H9 (cell line): ENCODE measurements at regions not wholly inside any gene's neighbourhood (a gene's known extent, or its start where the extent isn't known, plus 50 kb on each side); places are given as distances from the start of the nearest gene placed in this dataset.
A peak's percentile ranks its signal among the peaks of the same experiment; 100 is the strongest.

Experiments used
- DNase-seq: peaks from one replicate; pipeline ENCODE4 v3.0.0-alpha.2; 2017
- H2AFZ ChIP-seq: one replicate; pipeline ENCODE4 v1.6.1; 2013; ENCODE audit warnings: mild to moderate bottlenecking, low read length, control low read depth, moderate library complexity
- H2AK5ac ChIP-seq: 2 replicates; pipeline ENCODE4 v1.6.1; 2013; ENCODE audit warnings: low read length, control low read depth, mixed read lengths; ENCODE audit not compliant: insufficient read length
- H2BK120ac ChIP-seq: one replicate; pipeline ENCODE4 v1.6.1; 2013; ENCODE audit warnings: low read depth, mild to moderate bottlenecking, low read length, control low read depth, inconsistent platforms; ENCODE audit not compliant: poor library complexity, severe bottlenecking
- H2BK12ac ChIP-seq: 2 replicates; pipeline ENCODE4 v1.6.1; 2013; ENCODE audit warnings: low read length, control low read depth, mixed read lengths, low read depth; ENCODE audit not compliant: insufficient read length
- H2BK15ac ChIP-seq: 2 replicates; pipeline ENCODE4 v1.6.1; 2013; ENCODE audit warnings: low read depth, low read length, control low read depth
- H2BK20ac ChIP-seq: one replicate; pipeline ENCODE4 v1.6.1; 2013; ENCODE audit warnings: low read depth, mild to moderate bottlenecking, low read length, control low read depth, inconsistent platforms; ENCODE audit not compliant: poor library complexity, severe bottlenecking
- H2BK5ac ChIP-seq: 2 replicates; pipeline ENCODE4 v1.6.1; 2013; ENCODE audit warnings: low read length, control low read depth, mixed read lengths; ENCODE audit not compliant: insufficient read length
- H3K14ac ChIP-seq: 2 replicates; pipeline ENCODE4 v1.6.1; 2013; ENCODE audit warnings: low read length, control low read depth; ENCODE audit not compliant: insufficient read depth
- H3K18ac ChIP-seq: 2 replicates; pipeline ENCODE4 v1.6.1; 2013; ENCODE audit warnings: low read depth, mild to moderate bottlenecking, mixed read lengths, low read length, control low read depth; ENCODE audit not compliant: insufficient read length
- H3K23ac ChIP-seq: 2 replicates; pipeline ENCODE4 v1.6.1; 2013; ENCODE audit warnings: low read length, control low read depth, mixed read lengths, low read depth; ENCODE audit not compliant: insufficient read length
- H3K23me2 ChIP-seq: 2 replicates; pipeline ENCODE4 v1.6.1; 2013; ENCODE audit warnings: low read depth, mild to moderate bottlenecking, mixed read lengths, low read length, control low read depth; ENCODE audit not compliant: insufficient read length, poor library complexity, severe bottlenecking
- H3K27ac ChIP-seq: 2 replicates; pipeline ENCODE4 v1.5.1; 2013; ENCODE audit warnings: low read length, control low read depth, mixed read lengths, low read depth; ENCODE audit not compliant: insufficient read length
- H3K27me3 ChIP-seq: 2 replicates; pipeline ENCODE4 v1.6.1; 2013; ENCODE audit warnings: low read length, control low read depth, inconsistent platforms; ENCODE audit not compliant: insufficient read depth
- H3K4ac ChIP-seq: 2 replicates; pipeline ENCODE4 v1.6.1; 2013; ENCODE audit warnings: low read depth, mild to moderate bottlenecking, control low read depth, inconsistent platforms, low read length, moderate library complexity
- H3K4me1 ChIP-seq: 2 replicates; pipeline ENCODE4 v1.6.1; 2013; ENCODE audit warnings: low read length, control low read depth, inconsistent platforms; ENCODE audit not compliant: insufficient read depth
- H3K4me2 ChIP-seq: 2 replicates; pipeline ENCODE4 v1.6.1; 2013; ENCODE audit warnings: low read length, control low read depth, mixed read lengths; ENCODE audit not compliant: insufficient read length, insufficient read depth
- H3K56ac ChIP-seq: 2 replicates; pipeline ENCODE4 v1.6.1; 2013; ENCODE audit warnings: low read depth, mild to moderate bottlenecking, mixed read lengths, low read length, control low read depth; ENCODE audit not compliant: insufficient read length
- H3K79me1 ChIP-seq: 2 replicates; pipeline ENCODE4 v1.6.1; 2013; ENCODE audit warnings: low read depth, mild to moderate bottlenecking, moderate library complexity, low read length, control low read depth, inconsistent platforms; ENCODE audit not compliant: insufficient read depth, poor library complexity, severe bottlenecking
- H3K79me2 ChIP-seq: 2 replicates; pipeline ENCODE4 v1.6.1; 2013; ENCODE audit warnings: low read length, control low read depth, inconsistent platforms; ENCODE audit not compliant: insufficient read depth
- H3K9ac ChIP-seq: 2 replicates; pipeline ENCODE4 v1.6.1; 2013; ENCODE audit warnings: low read length, control low read depth, mixed read lengths; ENCODE audit not compliant: insufficient read length; ENCODE audit errors: extremely low read depth
- H3K9me3 ChIP-seq: one replicate; pipeline ENCODE4 v1.6.1; 2013; ENCODE audit warnings: low read depth, low read length, inconsistent platforms; ENCODE audit not compliant: control insufficient read depth
- H3T11ph ChIP-seq: one replicate; pipeline ENCODE4 v1.6.1; 2013; ENCODE audit warnings: mild to moderate bottlenecking, low read length, control low read depth, inconsistent platforms
- H4K20me1 ChIP-seq: one replicate; pipeline ENCODE4 v1.6.1; 2013; ENCODE audit not compliant: control insufficient read depth, insufficient read length, insufficient read depth
- H4K5ac ChIP-seq: 2 replicates; pipeline ENCODE4 v1.6.1; 2013; ENCODE audit warnings: low read depth, mild to moderate bottlenecking, mixed read lengths, low read length, control low read depth; ENCODE audit not compliant: insufficient read length
- H4K8ac ChIP-seq: replicated peaks from 2 replicates; pipeline ENCODE4 v1.6.1; 2013; ENCODE audit warnings: low read length, control low read depth, mixed read lengths, low read depth; ENCODE audit not compliant: insufficient read length
- H4K91ac ChIP-seq: 2 replicates; pipeline ENCODE4 v1.6.1; 2013; ENCODE audit warnings: low read depth, mild to moderate bottlenecking, moderate library complexity, mixed read lengths, low read length, control low read depth; ENCODE audit not compliant: insufficient read length
- H3K27ac Mint-ChIP-seq, 3 experiments: 2 replicates in 2 of 3; 3 replicates in 1 of 3; pipeline ENCODE4 v1.8.0; 2020 to 2021; ENCODE audit warnings: mixed read lengths in 3 of 3, mild to moderate bottlenecking in 1 of 3, moderate library complexity in 1 of 3
- H3K27me3 Mint-ChIP-seq: 2 replicates; pipeline ENCODE4 v1.8.0; 2021; ENCODE audit warnings: low read depth, mild to moderate bottlenecking, moderate library complexity, mixed read lengths
- H3K36me3 Mint-ChIP-seq, 3 experiments: 2 replicates in 2 of 3; 3 replicates in 1 of 3; pipeline ENCODE4 v1.8.0; 2020 to 2021; ENCODE audit warnings: low read depth in 3 of 3, mixed read lengths in 3 of 3; ENCODE audit not compliant: insufficient read depth in 1 of 3
- H3K4me1 Mint-ChIP-seq, 2 experiments: 2 replicates each; pipeline ENCODE4 v1.8.0; 2020; ENCODE audit warnings: mixed read lengths in 2 of 2
- H3K4me3 Mint-ChIP-seq, 2 experiments: 2 replicates in 1 of 2; 3 replicates in 1 of 2; pipeline ENCODE4 v1.8.0; 2020 to 2021; ENCODE audit warnings: mild to moderate bottlenecking in 2 of 2, mixed read lengths in 2 of 2, moderate library complexity in 1 of 2
- H3K9me3 Mint-ChIP-seq, 2 experiments: 2 replicates in 1 of 2; 3 replicates in 1 of 2; pipeline ENCODE4 v1.8.0; 2020; ENCODE audit warnings: mild to moderate bottlenecking in 2 of 2, mixed read lengths in 2 of 2, moderate library complexity in 1 of 2
- WGBS: extraction: QIAGEN DNeasy Blood & Tissue Kit; methylation state at CpG from one replicate; pipeline ENCODE4 v1.1.7; 2013; ENCODE audit warnings: missing lambda C conversion rate, low lambda C conversion rate, mixed read lengths; ENCODE audit not compliant: insufficient read length; ENCODE audit errors: extremely low coverage; 5-methylcytosine and 5-hydroxymethylcytosine counted together
- TF ChIP-seq, protein P1 (sequence below): fragments of 200-600 bp; sonication (generic); conservative IDR thresholded peaks from 3 replicates; pipeline ENCODE4 v1.8.0; 2021; ENCODE audit warnings: antibody characterized with exemption, mild to moderate bottlenecking

DNA sequence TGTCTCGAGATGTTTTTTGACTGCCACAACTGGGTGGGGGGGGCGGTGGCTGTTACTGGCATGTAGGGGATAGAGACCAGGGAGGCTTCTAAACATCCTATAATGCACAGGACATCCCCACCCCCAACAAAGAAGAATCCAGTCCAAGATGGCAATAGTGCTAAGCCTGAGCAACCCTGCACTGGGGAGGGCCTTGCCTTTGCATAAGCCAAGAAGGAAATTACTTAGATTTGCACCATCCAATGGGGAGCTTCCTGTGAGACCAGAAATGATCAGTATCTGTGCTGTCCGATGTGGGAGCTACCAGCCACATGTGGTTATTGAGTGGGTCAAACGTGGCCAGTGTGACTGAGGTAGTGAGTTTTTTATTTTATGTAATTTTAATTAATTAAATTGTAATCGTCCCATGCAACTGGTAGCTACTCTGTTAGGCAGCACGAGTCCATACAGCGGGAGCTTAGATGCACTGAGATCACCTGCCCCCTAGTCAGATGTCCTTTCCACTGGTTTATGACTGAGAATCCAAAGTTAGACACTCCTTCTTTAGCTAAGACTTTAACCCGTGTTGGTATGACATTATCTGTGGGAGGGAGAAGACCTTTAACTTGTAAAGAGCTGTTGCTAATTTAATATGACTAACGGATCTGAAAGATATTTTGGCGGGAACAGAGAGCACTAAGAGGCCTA, 97.4 kb upstream of the NEDD9 start:
- H3K27ac ChIP-seq: no peak overlapping the region
- no peaks in the 10 kb centered on the region for H4K20me1 ChIP-seq
- H3K9me3 ChIP-seq: no peaks in the 10 kb centered on the region
- no peak overlapping the region for H2AK5ac ChIP-seq
- H3K4ac ChIP-seq: no peak overlapping the region
- TF ChIP-seq, protein P1, sequence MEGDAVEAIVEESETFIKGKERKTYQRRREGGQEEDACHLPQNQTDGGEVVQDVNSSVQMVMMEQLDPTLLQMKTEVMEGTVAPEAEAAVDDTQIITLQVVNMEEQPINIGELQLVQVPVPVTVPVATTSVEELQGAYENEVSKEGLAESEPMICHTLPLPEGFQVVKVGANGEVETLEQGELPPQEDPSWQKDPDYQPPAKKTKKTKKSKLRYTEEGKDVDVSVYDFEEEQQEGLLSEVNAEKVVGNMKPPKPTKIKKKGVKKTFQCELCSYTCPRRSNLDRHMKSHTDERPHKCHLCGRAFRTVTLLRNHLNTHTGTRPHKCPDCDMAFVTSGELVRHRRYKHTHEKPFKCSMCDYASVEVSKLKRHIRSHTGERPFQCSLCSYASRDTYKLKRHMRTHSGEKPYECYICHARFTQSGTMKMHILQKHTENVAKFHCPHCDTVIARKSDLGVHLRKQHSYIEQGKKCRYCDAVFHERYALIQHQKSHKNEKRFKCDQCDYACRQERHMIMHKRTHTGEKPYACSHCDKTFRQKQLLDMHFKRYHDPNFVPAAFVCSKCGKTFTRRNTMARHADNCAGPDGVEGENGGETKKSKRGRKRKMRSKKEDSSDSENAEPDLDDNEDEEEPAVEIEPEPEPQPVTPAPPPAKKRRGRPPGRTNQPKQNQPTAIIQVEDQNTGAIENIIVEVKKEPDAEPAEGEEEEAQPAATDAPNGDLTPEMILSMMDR: no peak
- H2BK120ac ChIP-seq: no peak overlapping the region
- no peak overlapping the region for H3K23ac ChIP-seq
- no peaks in the 10 kb centered on the region for H3K79me1 ChIP-seq
- H3K27ac Mint-ChIP-seq: peak overlapping the region in 1 of 3 experiments; percentile 26; a peak in 2 of 7 replicates
- H3K4me1 Mint-ChIP-seq: peaks cover 7 to 9% of the 10 kb centered on the region in 2 experiments
- no peak overlapping the region for H2BK12ac ChIP-seq
- H3K9ac ChIP-seq: no peak overlapping the region
- peaks cover 3% of the 10 kb centered on the region for H3K4me1 ChIP-seq
- H3K9me3 Mint-ChIP-seq: no peaks in the 10 kb centered on the region
- no peaks in the 10 kb centered on the region for H3K79me2 ChIP-seq
- H2BK15ac ChIP-seq: no peak overlapping the region
- no peaks in the 10 kb centered on the region for H3K27me3 ChIP-seq
- H3K14ac ChIP-seq: no peak overlapping the region
- no peaks in the 10 kb centered on the region; the same call in 1 of the 2 replicates for H3K27me3 Mint-ChIP-seq
- H4K8ac ChIP-seq: no peak overlapping the region
- no peak for DNase-seq
- H3K36me3 Mint-ChIP-seq: no peaks in the 10 kb centered on the region
- WGBS: no CpG with 5 or more reads among the region's 10 CpGs
- H2BK5ac ChIP-seq: peak overlapping the region; percentile 65
- no peak overlapping the region for H3K18ac ChIP-seq
- no peak overlapping the region for H4K91ac ChIP-seq
- no peak overlapping the region for H3K56ac ChIP-seq
- no peak overlapping the region for H4K5ac ChIP-seq
- no peak overlapping the region for H3K4me3 Mint-ChIP-seq
- no peak overlapping the region for H3K4me2 ChIP-seq
- no peaks in the 10 kb centered on the region for H3K23me2 ChIP-seq
- H3T11ph ChIP-seq: no peak overlapping the region
- no peak overlapping the region for H2AFZ ChIP-seq
- no peak overlapping the region for H2BK20ac ChIP-seq
